Breast epithelium (tissue), 4 donors: ENCODE measurements at regions not wholly inside any gene's neighbourhood (a gene's known extent, or its start where the extent isn't known, plus 50 kb on each side); places are given as distances from the start of the nearest gene placed in this dataset.

ENCODE experiments used
- DNase-seq, 2 donors: peaks; one replicate each; pipeline ENCODE4 v3.0.0-alpha.2; 2019; ENCODE audit warnings: low spot score in 2 of 2
- H3K27ac ChIP-seq, 2 donors: fragments of 200-600 bp; sonication (generic) in 1 of 2; one replicate each; pipeline ENCODE4 v1.5.1; 2016 to 2019; ENCODE audit warnings: mild to moderate bottlenecking in 1 of 2
- H3K27me3 ChIP-seq, 2 donors: fragments of 200-600 bp; sonication (generic) in 1 of 2; one replicate each; pipeline versions ENCODE4 v1.5.1 to v1.6.0; 2017 to 2019; ENCODE audit warnings: control low read depth in 1 of 2, mild to moderate bottlenecking in 1 of 2
- H3K36me3 ChIP-seq: fragments of 200-600 bp; one replicate; pipeline ENCODE4 v1.5.1; 2019
- H3K4me1 ChIP-seq, 2 donors: fragments of 200-600 bp; sonication (generic); one replicate each; pipeline ENCODE4 v1.5.1; 2016 to 2019; ENCODE audit warnings: control low read depth in 1 of 2
- H3K4me3 ChIP-seq, 3 donors: fragments of 200-600 bp; sonication (generic); 1 replicate in 2 of 3; 2 replicates in 1 of 3; pipeline ENCODE4 v1.5.1; 2016 to 2019; ENCODE audit warnings: mild to moderate bottlenecking in 3 of 3, moderate library complexity in 2 of 3
- H3K9me3 ChIP-seq, 2 donors: fragments of 200-600 bp; sonication (generic) in 1 of 2; one replicate each; pipeline ENCODE4 v1.5.1; 2016 to 2019; ENCODE audit warnings: control low read depth in 1 of 2
- POLR2A ChIP-seq: fragments of 450-650 bp; IDR thresholded peaks from one replicate; pipeline ENCODE4 v1.6.1; 2016; ENCODE audit warnings: antibody characterized with exemption, mild to moderate bottlenecking, moderate library complexity
- POLR2AphosphoS5 ChIP-seq, 3 donors: sonication (generic); formaldehyde crosslinking; IDR thresholded peaks; one replicate each; pipeline ENCODE4 v1.6.1; 2017; ENCODE audit warnings: antibody characterized with exemption in 3 of 3
- intact Hi-C: fragments of 100-400 bp; cut with DNase I; formaldehyde crosslinking; loops from one replicate; pipeline ENCODE4 v1.15.1; 2023; ENCODE audit warnings: low total_unique reads
- TF ChIP-seq, protein P1 (sequence below), 3 donors: fragments of 450-650 bp; IDR thresholded peaks; one replicate each; pipeline ENCODE4 v1.5.1; 2016 to 2017; ENCODE audit warnings: antibody characterized with exemption in 3 of 3, mild to moderate bottlenecking in 3 of 3, moderate library complexity in 3 of 3

DNA sequence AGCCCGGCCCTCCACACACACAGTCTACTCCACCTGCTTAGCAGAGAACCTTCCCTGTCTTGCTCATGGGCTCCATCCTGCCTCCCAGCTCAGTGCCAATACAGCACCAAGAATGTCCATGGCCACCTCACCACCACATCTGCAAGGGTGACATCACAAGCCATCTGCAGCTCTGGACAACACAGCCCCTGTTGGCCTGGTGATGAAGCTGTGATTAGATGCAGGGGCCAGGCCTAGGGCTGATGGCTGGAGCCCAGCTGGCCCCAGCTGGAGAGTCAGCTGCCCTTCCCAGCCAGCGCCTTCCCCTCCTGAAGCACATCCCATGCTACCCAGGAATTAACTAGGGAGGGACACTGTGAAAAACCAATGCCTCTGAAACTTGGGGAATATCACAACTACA is 91.1 kb downstream of the TTC32 start:
- Histone ChIP-seq H3K9me3 (no peaks in the 10 kb centered on the region), H3K36me3 (no peaks in the 10 kb centered on the region), H3K27ac (no peak overlapping the region), H3K4me3 (no peak overlapping the region), H3K4me1 (no peaks in the 10 kb centered on the region), H3K27me3 (no peaks in the 10 kb centered on the region)
- intact Hi-C loops = no loop called here
- no peak for DNase-seq
- TF ChIP-seq, protein P1, sequence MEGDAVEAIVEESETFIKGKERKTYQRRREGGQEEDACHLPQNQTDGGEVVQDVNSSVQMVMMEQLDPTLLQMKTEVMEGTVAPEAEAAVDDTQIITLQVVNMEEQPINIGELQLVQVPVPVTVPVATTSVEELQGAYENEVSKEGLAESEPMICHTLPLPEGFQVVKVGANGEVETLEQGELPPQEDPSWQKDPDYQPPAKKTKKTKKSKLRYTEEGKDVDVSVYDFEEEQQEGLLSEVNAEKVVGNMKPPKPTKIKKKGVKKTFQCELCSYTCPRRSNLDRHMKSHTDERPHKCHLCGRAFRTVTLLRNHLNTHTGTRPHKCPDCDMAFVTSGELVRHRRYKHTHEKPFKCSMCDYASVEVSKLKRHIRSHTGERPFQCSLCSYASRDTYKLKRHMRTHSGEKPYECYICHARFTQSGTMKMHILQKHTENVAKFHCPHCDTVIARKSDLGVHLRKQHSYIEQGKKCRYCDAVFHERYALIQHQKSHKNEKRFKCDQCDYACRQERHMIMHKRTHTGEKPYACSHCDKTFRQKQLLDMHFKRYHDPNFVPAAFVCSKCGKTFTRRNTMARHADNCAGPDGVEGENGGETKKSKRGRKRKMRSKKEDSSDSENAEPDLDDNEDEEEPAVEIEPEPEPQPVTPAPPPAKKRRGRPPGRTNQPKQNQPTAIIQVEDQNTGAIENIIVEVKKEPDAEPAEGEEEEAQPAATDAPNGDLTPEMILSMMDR (IDR thresholded peaks at IDR 0.05) = no peak
- no peak for TF ChIP-seq POLR2AphosphoS5 (IDR thresholded peaks at IDR 0.05)
- TF ChIP-seq POLR2A = no peak

DNA sequence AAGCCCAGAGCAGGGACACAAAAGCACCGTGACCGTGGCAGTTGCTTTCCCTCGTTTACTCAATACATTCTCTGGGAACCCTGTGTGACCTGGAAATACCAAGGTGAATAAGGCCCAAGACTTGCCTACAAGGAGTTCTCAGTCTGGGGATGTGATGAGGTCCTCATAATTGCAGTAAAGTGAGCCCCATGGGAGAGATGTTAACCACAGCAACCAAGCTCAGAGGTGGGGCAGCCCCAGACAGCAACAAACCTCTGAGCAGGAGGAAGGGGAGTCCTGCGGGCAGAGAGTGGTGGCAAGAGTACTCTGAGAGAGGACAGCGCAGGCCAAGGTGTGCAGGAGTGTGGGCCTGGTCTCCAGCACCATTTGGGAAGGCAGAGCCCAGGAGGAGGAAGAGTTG is 91.6 kb downstream of the TTC32 start:
- H3K27me3 ChIP-seq = no peaks in the 10 kb centered on the region
- no peaks in the 10 kb centered on the region for H3K9me3 ChIP-seq
- H3K36me3 ChIP-seq = no peaks in the 10 kb centered on the region
- TF ChIP-seq POLR2A (no peak), POLR2AphosphoS5 (IDR thresholded peaks at IDR 0.05) (no peak)
- TF ChIP-seq, protein P1 (IDR thresholded peaks at IDR 0.05) = no peak
- no peak for DNase-seq
- H3K4me1 ChIP-seq = no peaks in the 10 kb centered on the region
- H3K27ac ChIP-seq = no peak overlapping the region
- H3K4me3 ChIP-seq = no peak overlapping the region
- intact Hi-C loops = no loop called here

DNA sequence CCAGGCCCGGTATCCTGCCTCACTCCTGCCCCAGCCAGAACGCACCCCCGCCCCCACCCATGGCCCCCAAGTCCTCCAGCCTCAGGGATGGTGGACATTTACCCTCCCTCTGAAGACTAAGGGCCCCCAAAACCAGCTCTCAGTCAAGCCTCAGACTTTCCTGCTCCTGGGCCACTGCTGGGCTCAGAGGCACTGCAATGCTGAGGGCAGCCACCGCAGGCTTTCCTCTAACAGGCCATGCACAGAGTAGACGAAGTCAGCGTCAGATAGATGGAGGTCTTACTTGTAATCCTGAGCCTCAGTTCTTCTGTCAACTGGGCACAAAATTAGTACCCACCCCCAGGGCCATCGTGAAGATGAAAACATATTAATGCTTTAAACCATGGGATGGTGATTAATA is 92.6 kb downstream of the TTC32 start:
- TF ChIP-seq, protein P1 (IDR thresholded peaks at IDR 0.05) = no peak
- TF ChIP-seq POLR2A = no peak
- no peak for TF ChIP-seq POLR2AphosphoS5 (IDR thresholded peaks at IDR 0.05)
- no peak for DNase-seq
- no peaks in the 10 kb centered on the region for H3K27me3 ChIP-seq
- H3K9me3 ChIP-seq = no peaks in the 10 kb centered on the region
- no peak overlapping the region for H3K4me3 ChIP-seq
- H3K27ac ChIP-seq = no peak overlapping the region
- intact Hi-C loops = no loop called here
- H3K4me1 ChIP-seq = no peaks in the 10 kb centered on the region
- H3K36me3 ChIP-seq = no peaks in the 10 kb centered on the region

DNA sequence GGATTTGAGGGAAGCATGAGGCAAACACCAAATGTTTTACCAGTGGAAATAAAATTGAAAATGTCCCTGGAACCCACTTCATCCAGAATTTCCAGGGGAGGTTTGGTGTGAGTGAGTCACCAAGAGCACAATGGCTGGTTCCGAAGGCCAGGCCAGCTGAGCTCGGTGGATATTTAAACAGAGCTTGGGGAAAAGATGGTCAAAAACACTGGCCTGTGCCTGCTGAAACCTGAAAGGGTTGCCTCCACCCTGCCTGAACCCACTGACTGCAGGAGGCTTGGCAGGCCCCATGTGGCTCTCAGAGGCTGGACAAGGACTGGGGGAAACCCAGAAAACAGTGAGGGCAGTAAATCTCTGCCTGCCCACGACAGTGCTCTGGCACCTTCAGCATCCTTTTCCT is 93.9 kb downstream of the TTC32 start:
- Histone ChIP-seq H3K27me3 (no peaks in the 10 kb centered on the region), H3K36me3 (no peaks in the 10 kb centered on the region), H3K27ac (no peak overlapping the region), H3K9me3 (no peaks in the 10 kb centered on the region), H3K4me1 (no peaks in the 10 kb centered on the region), H3K4me3 (no peak overlapping the region)
- TF ChIP-seq POLR2A (no peak), POLR2AphosphoS5 (IDR thresholded peaks at IDR 0.05) (no peak)
- TF ChIP-seq, protein P1 (IDR thresholded peaks at IDR 0.05) = no peak
- no peak for DNase-seq
- intact Hi-C loops = no loop called here

DNA sequence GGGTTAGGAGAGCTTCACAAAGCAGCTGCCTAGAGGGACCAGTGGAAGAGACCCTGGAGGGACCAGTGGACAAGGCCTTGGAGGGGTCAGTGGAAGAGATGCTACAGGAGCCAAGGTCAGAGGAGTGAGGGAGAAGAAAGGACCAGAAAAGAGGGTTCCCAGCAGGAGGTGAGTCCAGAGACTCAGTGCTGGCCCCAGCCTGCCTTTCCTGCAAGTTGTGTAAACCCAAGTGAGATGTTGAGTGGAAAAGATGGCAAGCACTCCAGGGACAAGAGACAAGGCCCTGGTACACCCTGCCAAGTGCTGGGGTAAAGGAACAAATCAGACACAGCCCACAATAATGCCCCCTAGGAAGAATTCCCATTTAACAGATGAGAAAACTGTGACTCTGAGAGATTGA is 94.4 kb downstream of the TTC32 start:
- H3K36me3 ChIP-seq = no peaks in the 10 kb centered on the region
- no peak overlapping the region for H3K4me3 ChIP-seq
- intact Hi-C loops = no loop called here
- no peak overlapping the region for H3K27ac ChIP-seq
- no peaks in the 10 kb centered on the region for H3K27me3 ChIP-seq
- no peaks in the 10 kb centered on the region for H3K9me3 ChIP-seq
- no peak for TF ChIP-seq POLR2AphosphoS5 (IDR thresholded peaks at IDR 0.05)
- TF ChIP-seq, protein P1 (IDR thresholded peaks at IDR 0.05) = no peak
- TF ChIP-seq POLR2A = no peak
- no peak for DNase-seq
- H3K4me1 ChIP-seq = peaks cover 0 to 2% of the 10 kb centered on the region in 2 donors
